Upper lobe of left lung (tissue), 6 donors: ENCODE measurements at regions not wholly inside any gene's neighbourhood (a gene's known extent, or its start where the extent isn't known, plus 50 kb on each side); places are given as distances from the start of the nearest gene placed in this dataset.

Source experiments
- ATAC-seq, 2 donors: fragments of 200-7000 bp; cut with Tn5 transposase; one replicate each; pipeline ENCODE4 v1.9.1; 2022; ENCODE audit warnings: mild to moderate bottlenecking in 2 of 2, moderate library complexity in 2 of 2; ENCODE audit not compliant: low FRiP score in 2 of 2
- DNase-seq, 2 donors: peaks; one replicate each; pipeline ENCODE4 v3.0.0-alpha.2; 2019 to 2020
- H3K27ac ChIP-seq, 4 donors: fragments of 200-600 bp; sonication (generic); one replicate each; pipeline ENCODE4 v1.5.1; 2016 to 2019
- H3K27me3 ChIP-seq, 4 donors: fragments of 200-600 bp; sonication (generic); one replicate each; pipeline ENCODE4 v1.5.1; 2017 to 2019
- H3K36me3 ChIP-seq, 4 donors: fragments of 200-600 bp; sonication (generic); one replicate each; pipeline ENCODE4 v1.5.1; 2016 to 2019
- H3K4me1 ChIP-seq, 4 donors: fragments of 200-600 bp; sonication (generic); one replicate each; pipeline ENCODE4 v1.5.1; 2018 to 2019
- H3K4me3 ChIP-seq, 4 donors: fragments of 200-600 bp; sonication (generic); one replicate each; pipeline ENCODE4 v1.5.1; 2017 to 2019; ENCODE audit warnings: mild to moderate bottlenecking in 2 of 4, moderate library complexity in 1 of 4
- H3K9me3 ChIP-seq, 4 donors: fragments of 200-600 bp; sonication (generic); one replicate each; pipeline ENCODE4 v1.5.1; 2018 to 2019
- CTCF ChIP-seq, 6 experiments: fragments of 450-650 bp in 4 of 6; fragments of 200-600 bp in 2 of 6; sonication (generic) in 2 of 6; IDR thresholded peaks; one replicate each; pipeline ENCODE4 v1.5.1; 2016 to 2019; ENCODE audit warnings: antibody characterized with exemption in 6 of 6
- EP300 ChIP-seq, 4 donors: sonication (generic); formaldehyde crosslinking; IDR thresholded peaks; one replicate each; pipeline ENCODE4 v1.5.1; 2017; ENCODE audit warnings: antibody characterized with exemption in 4 of 4, control low read depth in 2 of 4
- POLR2A ChIP-seq, 4 donors: fragments of 450-650 bp; IDR thresholded peaks; one replicate each; pipeline ENCODE4 v1.5.1; 2016 to 2017; ENCODE audit warnings: antibody characterized with exemption in 4 of 4, mild to moderate bottlenecking in 2 of 4
- POLR2AphosphoS5 ChIP-seq, 2 donors: sonication (generic); formaldehyde crosslinking; IDR thresholded peaks; one replicate each; pipeline ENCODE4 v1.5.1; 2017; ENCODE audit warnings: antibody characterized with exemption in 2 of 2
- WGBS, 2 donors: methylation state at CpG; one replicate each; pipeline ENCODE4 v1.1.5; 2017 to 2018; 5-methylcytosine and 5-hydroxymethylcytosine counted together
- donor health status: DM: no; HTN: no; CAD: no; lungs with moderate emphysema.
- donor health status: DM: no; HTN: yes; CAD: no; lungs with severe emphysema.

- H3K27ac ChIP-seq: no peak overlapping the region
- H3K4me3 ChIP-seq: no peak overlapping the region
- H3K27me3 ChIP-seq: no peaks in the 10 kb centered on the region
- no peaks in the 10 kb centered on the region for H3K36me3 ChIP-seq
- WGBS, 2 donors: 68 to 80% methylated on average over 5 of the region's 5 CpGs
- DNase-seq (no peak), ATAC-seq (no peak)
- no peak for TF ChIP-seq POLR2A (IDR thresholded peaks at IDR 0.05)
- no peak for TF ChIP-seq POLR2AphosphoS5 (IDR thresholded peaks at IDR 0.05)
- TF ChIP-seq EP300 (IDR thresholded peaks at IDR 0.05): no peak
- no peak for TF ChIP-seq CTCF (IDR thresholded peaks at IDR 0.05)
- H3K9me3 ChIP-seq: no peaks in the 10 kb centered on the region
- no peaks in the 10 kb centered on the region for H3K4me1 ChIP-seq
Measured at GRCh38 chr10:9789996-9790395, 1227.7 kb upstream of the CELF2 start.

GRCh38 chr10:9792181-9792580 is 1225.5 kb upstream of the CELF2 start:
- 59 to 61% methylated on average over 3 of the region's 3 CpGs for WGBS, 2 donors
- DNase-seq (no peak), ATAC-seq (no peak)
- no peaks in the 10 kb centered on the region for H3K4me1 ChIP-seq
- H3K36me3 ChIP-seq: no peaks in the 10 kb centered on the region
- no peak overlapping the region for H3K4me3 ChIP-seq
- TF ChIP-seq POLR2A (IDR thresholded peaks at IDR 0.05) (no peak), CTCF (IDR thresholded peaks at IDR 0.05) (no peak), POLR2AphosphoS5 (IDR thresholded peaks at IDR 0.05) (no peak), EP300 (IDR thresholded peaks at IDR 0.05) (no peak)
- H3K27me3 ChIP-seq: no peaks in the 10 kb centered on the region
- no peak overlapping the region for H3K27ac ChIP-seq
- H3K9me3 ChIP-seq: no peaks in the 10 kb centered on the region

- Histone ChIP-seq H3K4me3 (no peak overlapping the region), H3K36me3 (no peaks in the 10 kb centered on the region), H3K27ac (no peak overlapping the region), H3K27me3 (no peaks in the 10 kb centered on the region), H3K4me1 (no peaks in the 10 kb centered on the region), H3K9me3 (no peaks in the 10 kb centered on the region)
- TF ChIP-seq EP300 (IDR thresholded peaks at IDR 0.05): no peak
- TF ChIP-seq CTCF (IDR thresholded peaks at IDR 0.05): no peak
- no peak for TF ChIP-seq POLR2A (IDR thresholded peaks at IDR 0.05)
- TF ChIP-seq POLR2AphosphoS5 (IDR thresholded peaks at IDR 0.05): no peak
- WGBS, 2 donors: 68 to 77% methylated on average over 3 of the region's 3 CpGs
- DNase-seq: no peak
- ATAC-seq: no peak
Measured at GRCh38 chr10:9796564-9796963, 1221.1 kb upstream of the CELF2 start.

- no peaks in the 10 kb centered on the region for H3K9me3 ChIP-seq
- H3K27ac ChIP-seq: no peak overlapping the region
- 57 to 59% methylated on average over 1 of the region's 1 CpG for WGBS, 2 donors
- no peak for TF ChIP-seq POLR2AphosphoS5 (IDR thresholded peaks at IDR 0.05)
- no peak for TF ChIP-seq CTCF (IDR thresholded peaks at IDR 0.05)
- no peak for TF ChIP-seq POLR2A (IDR thresholded peaks at IDR 0.05)
- no peak for TF ChIP-seq EP300 (IDR thresholded peaks at IDR 0.05)
- no peaks in the 10 kb centered on the region for H3K27me3 ChIP-seq
- H3K4me3 ChIP-seq: no peak overlapping the region
- DNase-seq (no peak), ATAC-seq (no peak)
- H3K4me1 ChIP-seq: no peaks in the 10 kb centered on the region
- no peaks in the 10 kb centered on the region for H3K36me3 ChIP-seq
Measured at GRCh38 chr10:9800011-9800410, 1217.7 kb upstream of the CELF2 start.

- ATAC-seq (no peak), DNase-seq (no peak)
- Histone ChIP-seq H3K9me3 (no peaks in the 10 kb centered on the region), H3K36me3 (no peaks in the 10 kb centered on the region), H3K27ac (no peak overlapping the region), H3K4me1 (no peaks in the 10 kb centered on the region), H3K27me3 (no peaks in the 10 kb centered on the region), H3K4me3 (no peak overlapping the region)
- TF ChIP-seq EP300 (IDR thresholded peaks at IDR 0.05): no peak
- TF ChIP-seq POLR2AphosphoS5 (IDR thresholded peaks at IDR 0.05): no peak
- no peak for TF ChIP-seq CTCF (IDR thresholded peaks at IDR 0.05)
- TF ChIP-seq POLR2A (IDR thresholded peaks at IDR 0.05): no peak
- WGBS, 2 donors: 73 to 74% methylated on average over 2 of the region's 2 CpGs
Measured at GRCh38 chr10:9800571-9800970, 1217.1 kb upstream of the CELF2 start.
